Mesodermal cell (in vitro differentiated cells): ENCODE measurements at regions not wholly inside any gene's neighbourhood (a gene's known extent, or its start where the extent isn't known, plus 50 kb on each side); places are given as distances from the start of the nearest gene placed in this dataset.

Source experiments
- H3K27ac ChIP-seq: 2 replicates; pipeline ENCODE4 v1.7.0; 2013; ENCODE audit warnings: mild to moderate bottlenecking, low read depth, low read length, moderate library complexity; ENCODE audit not compliant: severe bottlenecking
- H3K36me3 ChIP-seq: 2 replicates; pipeline ENCODE4 v1.7.1; 2013; ENCODE audit warnings: mild to moderate bottlenecking, low read length, moderate library complexity; ENCODE audit not compliant: control insufficient read depth, insufficient read depth
- H3K4me1 ChIP-seq: one replicate; pipeline ENCODE4 v1.7.1; 2013; ENCODE audit warnings: mild to moderate bottlenecking, low read length; ENCODE audit not compliant: insufficient read depth, control insufficient read depth, poor library complexity, severe bottlenecking
- H3K4me3 ChIP-seq: 2 replicates; pipeline ENCODE4 v1.7.0; 2013; ENCODE audit warnings: low read length, control low read depth, mild to moderate bottlenecking; ENCODE audit not compliant: insufficient read depth, poor library complexity, severe bottlenecking; ENCODE audit errors: extremely low read depth
- H3K9me3 ChIP-seq: 2 replicates; pipeline ENCODE4 v1.7.1; 2013; ENCODE audit warnings: mild to moderate bottlenecking, low read length, moderate library complexity; ENCODE audit not compliant: control insufficient read depth
- WGBS, 2 experiments: methylation state at CpG; one replicate each; pipeline ENCODE4 v1.1.5; 2013; ENCODE audit warnings: missing lambda C conversion rate in 2 of 2; ENCODE audit not compliant: insufficient coverage in 2 of 2; 5-methylcytosine and 5-hydroxymethylcytosine counted together

- H3K36me3 ChIP-seq: no peaks in the 10 kb centered on the region
- 79 to 100% methylated on average over 2 of the region's 2 CpGs for whole genome bisulfite sequencing, 2 experiments
- H3K4me1 ChIP-seq: no peaks in the 10 kb centered on the region
- H3K9me3 ChIP-seq: no peaks in the 10 kb centered on the region
- no peak overlapping the region for H3K4me3 ChIP-seq
- no peak overlapping the region for H3K27ac ChIP-seq
These were observed 416.6 kb downstream of the KLF12 start for GRCh38 chr13:73717632-73718031.

DNA sequence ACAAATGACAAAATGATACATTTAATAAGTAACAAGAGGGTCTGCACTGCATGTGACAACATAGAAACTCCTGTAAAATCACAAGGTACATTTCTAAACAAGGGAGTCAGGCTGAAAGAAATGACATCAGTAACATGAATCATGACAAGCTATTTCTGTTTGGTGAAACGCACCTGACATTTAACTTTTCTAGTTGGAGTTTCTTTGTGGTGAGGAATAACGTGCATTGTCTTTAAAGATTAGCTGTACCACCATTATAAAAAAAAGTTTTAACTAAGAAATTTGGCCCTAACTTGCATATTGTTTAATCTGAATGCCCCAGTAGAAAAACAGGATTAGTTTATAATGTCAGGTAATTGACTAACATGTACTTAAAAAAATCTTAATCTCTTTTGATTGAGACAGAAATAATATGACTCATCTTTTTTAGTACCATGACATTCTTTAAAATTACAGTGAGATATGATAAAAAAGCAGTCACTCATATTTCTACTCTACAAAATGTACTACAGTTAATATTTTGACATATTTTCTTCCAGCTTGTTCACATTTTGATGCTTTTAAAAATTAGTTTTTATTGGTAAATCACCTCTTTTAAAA is 418.2 kb downstream of the KLF12 start:
- Histone ChIP-seq H3K4me3 (no peak overlapping the region), H3K4me1 (no peaks in the 10 kb centered on the region), H3K27ac (no peak overlapping the region), H3K36me3 (no peaks in the 10 kb centered on the region), H3K9me3 (no peaks in the 10 kb centered on the region)
- WGBS, 2 experiments: no CpG with 5 or more reads among the region's 2 CpGs

DNA sequence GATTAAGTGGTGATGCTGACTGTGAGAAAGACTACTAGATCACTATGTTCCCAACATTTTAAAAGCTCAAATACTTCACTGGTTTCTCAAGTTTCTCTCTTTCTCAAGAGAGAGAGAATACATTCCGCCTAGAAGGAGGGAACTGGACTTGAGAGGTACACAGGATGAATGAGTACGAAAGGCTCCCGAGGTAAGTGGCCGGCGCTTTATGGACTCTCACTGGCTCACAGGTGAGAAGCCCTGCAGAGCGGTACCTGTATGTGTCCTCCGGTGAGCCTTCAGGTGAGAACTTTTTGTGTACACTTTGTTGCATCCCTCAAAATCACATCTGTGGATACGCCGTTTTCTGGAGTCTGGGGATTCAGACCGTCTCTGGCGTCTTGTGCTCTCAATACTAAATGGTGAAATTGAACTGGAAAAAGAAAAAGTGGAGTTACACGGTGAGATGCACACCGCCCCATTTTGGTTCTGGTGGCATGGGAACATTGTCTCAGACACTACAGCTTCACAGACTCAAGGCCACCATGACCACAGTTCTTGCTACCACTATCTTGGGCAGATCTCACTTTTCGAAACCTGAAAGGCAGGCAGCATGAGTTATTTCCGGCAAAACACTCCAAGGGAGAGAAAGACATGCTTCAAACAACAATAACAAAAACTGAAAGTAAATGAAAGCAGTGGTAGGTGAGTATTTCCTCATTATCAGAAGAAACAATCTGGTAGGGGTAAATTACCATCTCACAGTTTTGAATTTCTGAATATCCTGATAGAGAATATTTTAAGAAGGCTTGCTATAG is 418.9 kb downstream of the KLF12 start:
- Histone ChIP-seq H3K36me3 (no peaks in the 10 kb centered on the region), H3K9me3 (no peaks in the 10 kb centered on the region), H3K4me3 (no peak overlapping the region), H3K27ac (no peak overlapping the region), H3K4me1 (no peaks in the 10 kb centered on the region)
- WGBS, 2 experiments: 95 to 99% methylated on average over 7 to 13 of the region's 15 CpGs

DNA sequence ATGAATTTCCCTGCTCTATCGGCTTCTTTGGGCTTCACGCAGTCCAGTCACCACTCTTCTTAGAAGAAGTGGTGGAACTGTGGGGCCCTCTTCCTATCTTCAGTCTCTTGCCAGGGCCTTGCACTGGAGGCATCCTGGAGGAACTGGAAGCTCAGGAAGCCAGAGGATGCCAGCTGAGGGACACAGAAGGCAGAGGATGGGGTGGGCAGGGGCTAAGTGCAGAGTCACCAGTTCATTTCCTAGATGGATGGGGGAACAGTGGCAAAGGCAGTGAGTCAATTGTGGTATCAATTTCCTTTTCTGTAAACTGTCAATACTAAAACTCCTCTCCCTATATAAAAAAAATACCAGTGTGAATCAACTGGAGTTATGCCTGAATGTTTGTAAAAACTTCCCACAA is 419.7 kb downstream of the KLF12 start:
- WGBS, 2 experiments: 94 to 100% methylated on average over 1 to 2 of the region's 2 CpGs
- Histone ChIP-seq H3K27ac (no peak overlapping the region), H3K4me3 (no peak overlapping the region), H3K9me3 (no peaks in the 10 kb centered on the region), H3K36me3 (no peaks in the 10 kb centered on the region), H3K4me1 (no peaks in the 10 kb centered on the region)

- Histone ChIP-seq H3K27ac (no peak overlapping the region), H3K4me3 (no peak overlapping the region), H3K36me3 (no peaks in the 10 kb centered on the region), H3K9me3 (no peaks in the 10 kb centered on the region), H3K4me1 (no peaks in the 10 kb centered on the region)
- no CpG with 5 or more reads among the region's 1 CpG for WGBS, 2 experiments
These were observed 425.7 kb downstream of the KLF12 start for GRCh38 chr13:73708393-73708985.

GRCh38 chr13:73704587-73704986 is 429.6 kb downstream of the KLF12 start:
- no peak overlapping the region for H3K4me3 ChIP-seq
- no peak overlapping the region for H3K27ac ChIP-seq
- H3K9me3 ChIP-seq: no peaks in the 10 kb centered on the region
- whole genome bisulfite sequencing, 2 experiments: 100% methylated on average over 4 of the region's 5 CpGs; no CpG with 5 or more reads in 1 of the 2 experiments
- no peaks in the 10 kb centered on the region for H3K36me3 ChIP-seq
- no peaks in the 10 kb centered on the region for H3K4me1 ChIP-seq

DNA sequence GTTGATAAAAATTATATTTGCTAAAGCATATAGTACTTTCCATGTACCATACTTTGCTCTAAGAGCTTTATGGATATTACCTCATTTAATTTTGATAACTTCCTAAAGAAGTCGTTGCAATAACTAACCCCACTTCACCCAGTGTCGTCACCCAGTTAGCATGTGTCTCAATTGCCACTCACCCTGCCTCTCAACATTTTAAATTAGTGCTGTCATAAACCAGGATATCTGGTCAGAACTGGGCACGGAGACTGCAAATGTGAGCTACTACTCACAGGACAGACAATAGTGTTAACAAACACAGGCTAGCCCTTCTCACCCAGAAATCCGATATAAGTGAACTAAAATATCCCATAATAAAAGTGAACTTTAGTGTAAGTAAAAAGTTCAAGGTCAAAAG is 430.6 kb downstream of the KLF12 start:
- WGBS, 2 experiments: 96 to 100% methylated on average over 3 of the region's 4 CpGs
- Histone ChIP-seq H3K4me1 (no peaks in the 10 kb centered on the region), H3K4me3 (no peak overlapping the region), H3K27ac (no peak overlapping the region), H3K36me3 (no peaks in the 10 kb centered on the region), H3K9me3 (no peaks in the 10 kb centered on the region)

GRCh38 chr13:73702419-73703071 is 431.7 kb downstream of the KLF12 start:
- H3K4me3 ChIP-seq: no peak overlapping the region
- no peaks in the 10 kb centered on the region for H3K4me1 ChIP-seq
- H3K36me3 ChIP-seq: no peaks in the 10 kb centered on the region
- H3K9me3 ChIP-seq: no peaks in the 10 kb centered on the region
- 66 to 86% methylated on average over 4 to 6 of the region's 8 CpGs for WGBS, 2 experiments
- no peak overlapping the region for H3K27ac ChIP-seq

GRCh38 chr13:73701160-73701559 is 433.0 kb downstream of the KLF12 start:
- Histone ChIP-seq H3K4me1 (no peaks in the 10 kb centered on the region), H3K9me3 (no peaks in the 10 kb centered on the region), H3K36me3 (no peaks in the 10 kb centered on the region), H3K4me3 (no peak overlapping the region), H3K27ac (no peak overlapping the region)
- WGBS, 2 experiments: no CpG with 5 or more reads among the region's 1 CpG

GRCh38 chr13:73698859-73699258 is 435.3 kb downstream of the KLF12 start:
- WGBS, 2 experiments: 71% methylated on average over 1 of the region's 3 CpGs; no CpG with 5 or more reads in 1 of the 2 experiments
- Histone ChIP-seq H3K4me1 (no peaks in the 10 kb centered on the region), H3K27ac (no peak overlapping the region), H3K36me3 (no peaks in the 10 kb centered on the region), H3K9me3 (no peaks in the 10 kb centered on the region), H3K4me3 (no peak overlapping the region)
